Esophagus squamous epithelium (tissue), 4 donors: ENCODE measurements at regions not wholly inside any gene's neighbourhood (a gene's known extent, or its start where the extent isn't known, plus 50 kb on each side); places are given as distances from the start of the nearest gene placed in this dataset.

ENCODE experiments used
- CTCF ChIP-seq, 6 experiments: fragments of 450-650 bp in 4 of 6; fragments of 200-600 bp in 2 of 6; sonication (generic) in 2 of 6; IDR thresholded peaks; one replicate each; pipeline ENCODE4 v1.5.1; 2016 to 2019; ENCODE audit warnings: antibody characterized with exemption in 6 of 6, mild to moderate bottlenecking in 4 of 6, moderate library complexity in 4 of 6
- POLR2A ChIP-seq, 4 donors: fragments of 450-650 bp; IDR thresholded peaks; one replicate each; pipeline ENCODE4 v1.6.1; 2017; ENCODE audit warnings: antibody characterized with exemption in 4 of 4, mild to moderate bottlenecking in 4 of 4, moderate library complexity in 3 of 4

DNA sequence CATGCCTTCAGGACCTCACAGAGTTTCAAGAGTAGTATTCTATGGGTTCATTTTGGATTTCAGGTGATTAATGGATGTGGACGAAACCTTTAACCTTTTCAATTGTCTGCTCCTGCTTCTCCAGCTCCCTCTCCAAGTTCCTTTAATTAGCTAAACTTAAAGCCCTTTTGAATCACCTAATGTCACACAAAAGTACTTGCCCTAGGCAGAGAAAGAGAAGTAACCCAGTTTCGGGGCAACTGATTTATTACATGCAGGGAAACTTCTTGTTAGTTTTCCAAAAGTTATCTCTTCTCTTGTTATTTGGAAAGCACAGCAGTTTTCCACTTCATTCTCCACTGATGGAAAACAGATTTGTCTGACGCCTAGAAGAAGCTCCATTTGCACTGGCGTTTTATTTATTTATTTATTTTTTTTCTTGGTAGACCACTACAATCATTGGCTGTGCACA lies 407.7 kb upstream of the JARID2 start:
- no peak for TF ChIP-seq CTCF (IDR thresholded peaks at IDR 0.05)
- TF ChIP-seq POLR2A (IDR thresholded peaks at IDR 0.05): no peak
